ENCODE measurements at regions not wholly inside any gene's neighbourhood (a gene's known extent, or its start where the extent isn't known, plus 50 kb on each side); places are given as distances from the start of the nearest gene placed in this dataset.

- WGBS (ENCODE audit: extremely low coverage, insufficient read length, low lambda C conversion rate), result no CpG with 5 or more reads among the region's 3 CpGs
- H2BK20ac ChIP-seq (ENCODE audit: low read depth, low read length, poor library complexity, severe bottlenecking), result no peak overlapping the region
Observed at GRCh38 chr5:20353499-20353898, 365.5 kb upstream of the CDH18 start.

More at GRCh38 chr5:20353499-20353898, 365.5 kb upstream of the CDH18 start:
- H3K4me3 Mint-ChIP-seq, result no peak overlapping the region
- H3K27me3 Mint-ChIP-seq (ENCODE audit: low read depth), result no peaks in the 10 kb centered on the region
- Histone ChIP-seq H4K20me1 (ENCODE audit: control insufficient read depth, insufficient read depth, insufficient read length) (no peaks in the 10 kb centered on the region), H3K56ac (ENCODE audit: insufficient read length, low read depth, low read length) (no peak overlapping the region), H3K79me2 (ENCODE audit: insufficient read depth, low read length) (no peaks in the 10 kb centered on the region), H2BK5ac (ENCODE audit: insufficient read length, low read length) (no peak overlapping the region), H4K8ac (replicated peaks; ENCODE audit: insufficient read length, low read depth, low read length) (no peak overlapping the region), H3K79me1 (ENCODE audit: insufficient read depth, low read depth, low read length, poor library complexity, severe bottlenecking) (no peaks in the 10 kb centered on the region), H3K14ac (ENCODE audit: insufficient read depth, low read length) (no peak overlapping the region), H3K23ac (ENCODE audit: insufficient read length, low read depth, low read length) (no peak overlapping the region), H3K27ac (ENCODE audit: insufficient read length, low read depth, low read length) (no peak overlapping the region), H3K9me3 (ENCODE audit: control insufficient read depth, low read depth, low read length) (no peaks in the 10 kb centered on the region), H3K9ac (ENCODE audit: extremely low read depth, insufficient read length, low read length) (no peak overlapping the region), H3K4me2 (ENCODE audit: insufficient read depth, insufficient read length, low read length) (no peak overlapping the region), H3K18ac (ENCODE audit: insufficient read length, low read depth, low read length) (no peak overlapping the region), H4K5ac (ENCODE audit: insufficient read length, low read depth, low read length) (no peak overlapping the region), H2BK15ac (ENCODE audit: low read depth, low read length) (no peak overlapping the region), H4K91ac (ENCODE audit: insufficient read length, low read depth, low read length) (no peak overlapping the region), H2BK12ac (ENCODE audit: insufficient read length, low read depth, low read length) (no peak overlapping the region), H2AFZ (ENCODE audit: low read length) (no peak overlapping the region), H2BK120ac (ENCODE audit: low read depth, low read length, poor library complexity, severe bottlenecking) (no peak overlapping the region), H3T11ph (ENCODE audit: low read length) (no peak overlapping the region), H3K4ac (ENCODE audit: low read depth, low read length) (no peak overlapping the region), H3K23me2 (ENCODE audit: insufficient read length, low read depth, low read length, poor library complexity, severe bottlenecking) (no peaks in the 10 kb centered on the region), H3K27me3 (ENCODE audit: insufficient read depth, low read length) (no peaks in the 10 kb centered on the region), H3K4me1 (ENCODE audit: insufficient read depth, low read length) (no peaks in the 10 kb centered on the region), H2AK5ac (ENCODE audit: insufficient read length, low read length) (no peak overlapping the region)
- no peaks in the 10 kb centered on the region; a peak in 1 of 7 replicates for H3K36me3 Mint-ChIP-seq (ENCODE audit: insufficient read depth in 1 of 3, low read depth in 3 of 3)
- no peak for TF ChIP-seq CTCF (conservative IDR thresholded peaks at IDR 0.05)
- no peaks in the 10 kb centered on the region; a peak in 2 of 5 replicates for H3K9me3 Mint-ChIP-seq
- no peak for DNase-seq
- no peak overlapping the region for H3K27ac Mint-ChIP-seq
- H3K4me1 Mint-ChIP-seq, result no peaks in the 10 kb centered on the region
